ENCODE measurements at regions not wholly inside any gene's neighbourhood (a gene's known extent, or its start where the extent isn't known, plus 50 kb on each side); places are given as distances from the start of the nearest gene placed in this dataset.

DNA sequence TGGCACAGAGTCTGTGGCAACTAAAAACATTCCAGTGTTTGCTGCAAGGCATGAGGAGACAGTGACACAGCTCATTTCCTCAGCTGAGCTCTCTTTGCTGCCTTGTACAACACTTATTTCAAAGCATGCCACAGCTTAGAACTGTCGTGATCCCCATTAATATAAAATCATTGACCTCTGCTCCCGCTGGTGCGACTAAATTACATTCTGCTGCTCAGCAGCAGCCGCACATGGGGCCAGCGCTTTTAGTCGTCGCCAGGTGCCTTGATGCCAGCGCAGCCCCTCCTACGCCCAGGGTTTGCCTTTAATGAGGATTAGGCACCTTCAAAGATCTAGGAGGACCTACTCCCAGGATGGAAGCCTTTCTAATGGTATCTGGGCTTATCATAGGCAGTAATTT lies 717.9 kb upstream of the POU3F2 start:
- TF ChIP-seq YY1 (IDR thresholded peaks at IDR 0.05; ENCODE audit: insufficient read depth, insufficient read length) (no peak), ZNF274 (IDR thresholded peaks at IDR 0.05; ENCODE audit: low read depth, low read length) (no peak)
